Chondrocyte (in vitro differentiated cells): ENCODE measurements at regions not wholly inside any gene's neighbourhood (a gene's known extent, or its start where the extent isn't known, plus 50 kb on each side); places are given as distances from the start of the nearest gene placed in this dataset.

Experiments used
- DNase-seq: peaks from one replicate; pipeline ENCODE4 v3.0.0; 2021; ENCODE audit warnings: mixed read lengths, low spot score
- H3K27ac Mint-ChIP-seq: one replicate; pipeline ENCODE4 v1.8.0; 2021; ENCODE audit warnings: mild to moderate bottlenecking, moderate library complexity, mixed read lengths; ENCODE audit not compliant: unreplicated experiment
- H3K27me3 Mint-ChIP-seq: 2 replicates; pipeline ENCODE4 v1.8.0; 2021; ENCODE audit warnings: low read depth, mixed read lengths
- H3K36me3 Mint-ChIP-seq: 2 replicates; pipeline ENCODE4 v1.8.0; 2021; ENCODE audit warnings: low read depth, mixed read lengths
- H3K4me1 Mint-ChIP-seq: 2 replicates; pipeline ENCODE4 v1.8.0; 2021; ENCODE audit warnings: low read depth, mild to moderate bottlenecking, mixed read lengths
- H3K4me3 Mint-ChIP-seq: one replicate; pipeline ENCODE4 v1.8.0; 2021; ENCODE audit warnings: mild to moderate bottlenecking, moderate library complexity, mixed read lengths; ENCODE audit not compliant: unreplicated experiment
- H3K9me3 Mint-ChIP-seq: 2 replicates; pipeline ENCODE4 v1.8.0; 2021; ENCODE audit warnings: low read depth, mixed read lengths
- CTCF ChIP-seq: fragments of 200-600 bp; sonication (generic); IDR thresholded peaks from 2 replicates; pipeline ENCODE4 v1.5.0; 2021; ENCODE audit warnings: antibody characterized with exemption, mild to moderate bottlenecking, moderate library complexity

DNA sequence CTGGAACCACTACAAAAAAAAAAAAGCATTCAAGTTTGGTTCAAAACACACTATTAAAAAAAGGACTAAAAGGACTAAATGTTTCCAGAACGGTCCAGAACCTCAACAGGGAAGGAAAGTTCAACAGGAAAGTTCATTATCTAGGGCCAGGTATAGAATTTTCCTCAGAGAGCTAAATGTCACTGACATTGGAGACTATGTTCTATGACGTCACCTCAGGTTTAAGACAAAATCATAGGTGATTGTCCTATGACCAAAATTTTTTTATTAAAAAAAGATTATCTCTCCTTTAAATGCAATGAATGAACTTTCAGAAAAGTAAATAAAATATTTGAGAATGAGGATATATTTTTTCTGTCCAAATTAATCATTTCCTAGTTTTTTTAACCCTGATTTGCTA is 746.7 kb upstream of the USP15 start:
- Mint-ChIP-seq H3K4me3 (no peak overlapping the region), H3K27ac (no peak overlapping the region), H3K27me3 (peaks cover 5% of the 10 kb centered on the region), H3K4me1 (peaks cover 4% of the 10 kb centered on the region), H3K9me3 (no peaks in the 10 kb centered on the region), H3K36me3 (no peaks in the 10 kb centered on the region)
- no peak for DNase-seq
- no peak for TF ChIP-seq CTCF

DNA sequence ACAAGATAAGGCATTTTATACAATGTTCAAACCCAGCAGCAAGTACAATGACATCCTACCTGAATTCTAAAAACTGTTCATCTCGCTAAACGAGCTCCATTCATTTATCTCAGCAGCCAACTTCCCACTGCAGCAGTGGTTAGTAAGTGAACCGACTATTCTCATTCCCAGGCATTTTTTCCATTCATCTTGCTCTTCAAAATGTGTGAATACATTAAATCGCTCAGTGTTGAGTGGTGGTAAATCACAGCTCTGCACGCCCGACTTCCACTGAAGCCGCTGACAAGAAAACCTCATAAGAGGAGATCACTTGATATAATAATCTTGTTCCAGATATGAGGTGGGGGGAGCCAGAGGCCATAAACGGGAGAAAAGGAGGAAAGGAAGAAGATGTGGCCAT is 746.2 kb upstream of the USP15 start:
- Mint-ChIP-seq H3K9me3 (no peaks in the 10 kb centered on the region), H3K4me3 (no peak overlapping the region), H3K27ac (no peak overlapping the region), H3K27me3 (peaks cover 5% of the 10 kb centered on the region), H3K4me1 (no peaks in the 10 kb centered on the region), H3K36me3 (no peaks in the 10 kb centered on the region)
- DNase-seq = no peak
- no peak for TF ChIP-seq CTCF

- no peak for DNase-seq
- Mint-ChIP-seq H3K27me3 (no peaks in the 10 kb centered on the region), H3K4me1 (no peaks in the 10 kb centered on the region), H3K36me3 (no peaks in the 10 kb centered on the region), H3K4me3 (no peak overlapping the region), H3K9me3 (no peaks in the 10 kb centered on the region), H3K27ac (no peak overlapping the region)
- no peak for TF ChIP-seq CTCF
These were observed 738.9 kb upstream of the USP15 start for GRCh38 chr12:61521258-61521657.

DNA sequence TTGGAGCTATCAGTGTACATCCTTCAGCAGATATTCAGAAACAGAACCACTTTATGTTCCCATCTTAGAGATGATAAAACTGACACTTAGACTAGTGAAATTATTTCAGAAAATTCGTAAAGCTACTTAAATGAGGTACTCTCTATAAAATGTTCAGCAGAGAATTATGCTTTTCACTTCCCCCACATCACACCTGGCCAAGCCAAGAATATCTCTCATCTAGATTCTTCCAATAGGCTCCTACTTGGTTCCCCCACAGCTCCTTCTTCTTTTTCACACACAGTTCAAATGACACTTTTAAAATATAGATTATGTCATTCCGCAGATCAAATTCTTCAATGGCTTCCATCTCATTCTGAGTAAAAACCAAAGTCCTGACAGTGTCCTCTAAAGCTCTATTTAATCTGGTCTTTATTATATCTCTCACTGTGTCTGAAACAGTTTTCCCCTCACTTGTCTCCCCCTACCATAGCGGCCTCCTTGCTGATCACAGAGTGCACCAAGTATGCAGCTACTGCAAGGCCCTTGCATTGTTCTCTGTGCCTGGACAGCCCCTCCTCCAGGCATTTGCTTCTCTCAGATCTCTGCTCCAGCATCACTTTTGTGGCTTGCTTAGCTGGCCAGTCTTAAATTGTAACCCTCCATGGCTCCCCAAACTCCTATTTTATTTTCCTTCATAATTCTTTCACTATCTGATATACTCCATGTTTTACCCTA is 736.8 kb upstream of the USP15 start:
- H3K36me3 Mint-ChIP-seq = no peaks in the 10 kb centered on the region
- no peaks in the 10 kb centered on the region for H3K27me3 Mint-ChIP-seq
- H3K4me1 Mint-ChIP-seq = no peaks in the 10 kb centered on the region
- H3K4me3 Mint-ChIP-seq = no peak overlapping the region
- no peak for TF ChIP-seq CTCF
- no peak for DNase-seq
- H3K9me3 Mint-ChIP-seq = peaks cover 4% of the 10 kb centered on the region
- H3K27ac Mint-ChIP-seq = no peak overlapping the region

- H3K4me1 Mint-ChIP-seq = no peaks in the 10 kb centered on the region
- no peaks in the 10 kb centered on the region for H3K27me3 Mint-ChIP-seq
- H3K9me3 Mint-ChIP-seq = peaks cover 4% of the 10 kb centered on the region
- DNase-seq = no peak
- H3K36me3 Mint-ChIP-seq = no peaks in the 10 kb centered on the region
- no peak overlapping the region for H3K27ac Mint-ChIP-seq
- TF ChIP-seq CTCF = no peak
- H3K4me3 Mint-ChIP-seq = no peak overlapping the region
These were observed 735.4 kb upstream of the USP15 start for GRCh38 chr12:61524851-61525250.
